ENCODE measurements at regions not wholly inside any gene's neighbourhood (a gene's known extent, or its start where the extent isn't known, plus 50 kb on each side); places are given as distances from the start of the nearest gene placed in this dataset.
A peak's percentile ranks its signal among the peaks of the same experiment; 100 is the strongest.

DNA sequence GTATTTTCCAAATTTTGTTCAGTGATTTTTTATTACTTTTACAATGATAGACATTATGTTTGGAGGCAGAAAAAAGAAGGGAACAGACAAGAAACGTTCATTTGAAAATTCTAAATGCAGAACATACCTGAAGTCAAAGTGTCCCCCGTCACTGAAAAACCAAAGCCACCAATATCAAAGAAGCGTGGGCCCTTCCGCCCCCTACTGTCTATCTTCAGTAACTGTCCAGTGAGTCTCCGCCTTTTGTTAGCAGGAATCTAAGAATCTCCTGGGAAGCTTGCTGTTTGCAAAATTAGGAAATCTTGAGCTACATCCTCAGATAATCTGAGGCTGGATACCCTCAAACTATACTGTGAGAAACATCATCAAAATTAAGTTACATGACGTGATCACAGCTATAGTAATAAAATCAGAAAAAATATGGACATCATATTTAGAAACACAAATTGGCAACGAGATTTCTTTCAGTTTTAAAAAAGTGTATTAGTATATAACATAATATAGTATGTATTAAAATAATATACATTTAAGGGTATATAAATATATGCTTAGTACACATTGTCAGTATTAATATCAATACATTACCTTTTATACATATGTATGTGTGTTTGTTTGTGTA lies 169.3 kb upstream of the AKR1E2 start (continued):
- TF ChIP-seq SMC3 (conservative IDR thresholded peaks at IDR 0.05; ENCODE audit: insufficient read depth, low read depth, low read length) (peak; percentile 51), ATF1 (CRISPR knock-in tag; IDR thresholded peaks at IDR 0.05) (no peak), ATF1 (tag; IDR thresholded peaks at IDR 0.05) (0 out of 2 replicates have a peak, but pooled peaks have one; percentile 15), HMG20A (CRISPR knock-in tag; conservative IDR thresholded peaks at IDR 0.05) (no peak)

- Histone ChIP-seq H3K4me1 (replicated peaks in 1 of 2; ENCODE audit: control insufficient read depth in 2 of 2, insufficient read depth in 2 of 2, low read length in 2 of 2) (no peaks in the 10 kb centered on the region), H3K4me3 (no peak overlapping the region), H3K79me2 (ENCODE audit: control insufficient read depth, insufficient read depth, low read length) (no peaks in the 10 kb centered on the region), H3K27ac (ENCODE audit: extremely low read depth, low read depth, low read length) (no peak overlapping the region), H3K9me1 (ENCODE audit: control insufficient read depth, insufficient read depth, low read length) (no peaks in the 10 kb centered on the region), H3K36me3 (ENCODE audit: control insufficient read depth, insufficient read depth, low read length) (no peaks in the 10 kb centered on the region), H3K9ac (ENCODE audit: insufficient read depth in 1 of 2, low read depth in 2 of 2, low read length in 2 of 2) (no peak overlapping the region), H3K27me3 (ENCODE audit: control insufficient read depth in 2 of 2, insufficient read depth in 2 of 2, low read length in 2 of 2) (peaks cover 0 to 6% of the 10 kb centered on the region in 2 experiments; a peak in 2 of 5 replicates), H3K4me2 (ENCODE audit: insufficient read depth, low read length) (no peak overlapping the region), H2AFZ (ENCODE audit: low read depth, low read length) (no peak overlapping the region), H4K20me1 (replicated peaks; ENCODE audit: control insufficient read depth, insufficient read depth, low read length) (no peaks in the 10 kb centered on the region), H3K9me3 (replicated peaks; ENCODE audit: control insufficient read depth, insufficient read depth, low read depth, low read length) (no peaks in the 10 kb centered on the region)
- POLR2A ChIA-PET, result no interaction called here
- DNase-seq (ENCODE audit: extremely low read depth in 1 of 4, low spot score in 3 of 4), result no peak
- in situ Hi-C loops (cut with MboI) (no loop called here), intact Hi-C loops (cut with micrococcal nuclease) (loop anchor here (5.0 to 10.0 kb wide), 4 partner anchors 111 to 1459 kb away; no protein-coding TSS in a partner anchor)
- BruUV-seq (replicated peaks), result no TSS peak
- 12% methylated on average over 5 of the region's 5 CpGs for WGBS (ENCODE audit: insufficient coverage, low coverage, missing lambda C conversion rate)
- TF ChIP-seq ETV6 (IDR thresholded peaks at IDR 0.05; ENCODE audit: borderline replicate concordance in 1 of 2, low read depth in 2 of 2, low read length in 1 of 2) (no peak), ETV6 (CRISPR knock-in tag; IDR thresholded peaks at IDR 0.05; ENCODE audit: borderline replicate concordance) (no peak), HDAC1 (IDR thresholded peaks at IDR 0.05) (no peak), POLR2AphosphoS2 (IDR thresholded peaks at IDR 0.05; ENCODE audit: low read length) (no peak), RREB1 (CRISPR knock-in tag; IDR thresholded peaks at IDR 0.05) (no peak), E2F4 (CRISPR knock-in tag; IDR thresholded peaks at IDR 0.05; ENCODE audit: low read depth) (no peak), CBFA2T2 (conservative IDR thresholded peaks at IDR 0.05) (no peak)
- no peak for ATAC-seq
- CTCF ChIA-PET (ENCODE audit: low intra/inter-chr PET ratio), result interaction anchor here (1.5 to 2.0 kb wide), 3 partner anchors 1415 to 1458 kb away, joined by 4 to 13 read pairs (median 5); no protein-coding TSS in a partner anchor
- no peak for FAIRE-seq
Observed at GRCh38 chr10:4655879-4656278, 170.1 kb upstream of the AKR1E2 start.

All from K562 (cell line).